ENCODE measurements at regions not wholly inside any gene's neighbourhood (a gene's known extent, or its start where the extent isn't known, plus 50 kb on each side); places are given as distances from the start of the nearest gene placed in this dataset.
A peak's percentile ranks its signal among the peaks of the same experiment; 100 is the strongest.

DNA sequence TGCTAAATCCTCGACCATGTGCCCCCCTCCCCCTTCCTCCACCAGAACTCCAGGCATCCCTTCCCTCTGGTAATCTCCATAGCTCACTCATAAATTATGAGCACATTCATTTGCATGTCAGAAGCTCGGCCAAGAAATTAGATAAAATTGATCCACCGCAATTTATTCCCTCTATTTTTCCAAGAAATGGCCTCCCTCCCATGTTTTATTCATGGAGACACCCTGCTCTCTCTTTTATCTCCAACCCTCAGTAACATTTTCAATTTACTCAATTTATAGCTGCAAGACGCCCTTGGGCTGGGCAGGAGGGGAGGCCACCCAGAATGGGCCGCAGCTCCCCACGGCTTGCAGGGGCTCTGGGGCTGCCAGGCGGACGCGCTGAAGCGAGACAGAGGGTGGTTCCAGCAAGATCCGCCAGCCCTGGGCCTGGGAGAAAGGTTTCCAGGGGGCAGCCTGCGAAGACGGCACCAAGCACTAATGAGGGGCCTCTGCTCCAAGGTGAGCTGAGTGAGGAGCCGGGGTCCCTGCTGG is 54.7 kb upstream of the ZNF423 start:
- 0 to 34% (median 16%) methylated on average over 1 to 7 of the region's 14 CpGs; no CpG with 5 or more reads in 2 of the 10 experiments for WGBS, 10 experiments

DNA sequence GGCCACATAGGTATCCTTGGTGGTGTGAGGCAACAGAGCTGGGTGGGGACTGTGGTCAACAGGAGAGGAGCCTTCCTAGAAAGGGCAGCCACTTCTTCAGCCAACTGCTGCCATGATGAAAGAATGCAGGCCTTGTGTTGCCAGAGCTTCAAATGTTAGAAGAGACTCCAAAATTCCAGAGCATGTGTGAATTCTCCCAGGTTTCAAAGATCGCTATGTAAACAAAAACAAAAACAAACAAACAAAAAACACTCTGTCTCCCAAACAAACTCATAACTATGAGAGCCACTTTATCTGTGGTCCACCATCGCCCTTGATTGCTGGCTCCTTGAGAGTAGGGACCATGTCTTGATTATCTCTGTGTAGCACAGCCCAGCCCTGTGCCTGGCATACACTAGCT is 55.5 kb upstream of the ZNF423 start:
- Histone ChIP-seq H3K4me1 (replicated peaks in 1 of 2) (peaks cover 16 to 23% of the 10 kb centered on the region in 2 donors), H3K27ac (peak overlapping the region; percentile 76 to 84), H3K4me3 (no peak overlapping the region)
- in situ Hi-C loops (cut with MboI; ENCODE audit: low pct_unique_long_range_greater_than_20kb in 2 of 9, low sequenced_read_pairs in 9 of 9, unreplicated experiment in 9 of 9) = loop anchor here in 6 of 9 experiments (25.0 kb wide), 1 partner anchor 499 kb away; no protein-coding TSS in a partner anchor
- ATAC-seq (replicated peaks in 6 of 8) = no peak
- WGBS, 10 experiments = 64 to 100% (median 91%) methylated on average over 1 to 2 of the region's 2 CpGs; no CpG with 5 or more reads in 4 of the 10 experiments

More for the DNA sequence above, 54.7 kb upstream of the ZNF423 start:
- in situ Hi-C loops (cut with MboI; ENCODE audit: low pct_unique_long_range_greater_than_20kb in 2 of 9, low sequenced_read_pairs in 9 of 9, unreplicated experiment in 9 of 9) = loop anchor here in 6 of 9 experiments (25.0 kb wide), 1 partner anchor 498 kb away; no protein-coding TSS in a partner anchor
- Histone ChIP-seq H3K4me3 (no peak overlapping the region), H3K4me1 (replicated peaks in 1 of 2) (peaks cover 16 to 23% of the 10 kb centered on the region in 2 donors), H3K27ac (peak overlapping the region; percentile 76 to 84)
- ATAC-seq (replicated peaks in 6 of 8) = peak; percentile 71 to 93 (median 90)

- peak in 2 of 8 experiments; percentile 20 for ATAC-seq (replicated peaks in 6 of 8)
- 50 to 100% (median 87%) methylated on average over 1 to 2 of the region's 4 CpGs; no CpG with 5 or more reads in 4 of the 10 experiments for WGBS, 10 experiments
- in situ Hi-C loops (cut with MboI; ENCODE audit: low pct_unique_long_range_greater_than_20kb in 2 of 9, low sequenced_read_pairs in 9 of 9, unreplicated experiment in 9 of 9) = loop anchor here in 6 of 9 experiments (25.0 kb wide), 1 partner anchor 500 kb away; no protein-coding TSS in a partner anchor
Measured at GRCh38 chr16:49912721-49913120, 56.8 kb upstream of the ZNF423 start.

GRCh38 chr16:49913720-49914119 is 57.8 kb upstream of the ZNF423 start:
- in situ Hi-C loops (cut with MboI; ENCODE audit: low pct_unique_long_range_greater_than_20kb in 2 of 9, low sequenced_read_pairs in 9 of 9, unreplicated experiment in 9 of 9) = loop anchor here in 6 of 9 experiments (25.0 kb wide), 1 partner anchor 501 kb away; no protein-coding TSS in a partner anchor
- no peak for ATAC-seq (replicated peaks in 6 of 8)
- WGBS, 10 experiments = 49 to 100% (median 90%) methylated on average over 1 to 6 of the region's 6 CpGs; no CpG with 5 or more reads in 3 of the 10 experiments
- Histone ChIP-seq H3K27ac (no peak overlapping the region), H3K4me1 (replicated peaks in 1 of 2) (peaks cover 16 to 23% of the 10 kb centered on the region in 2 donors), H3K4me3 (no peak overlapping the region)

More at GRCh38 chr16:49912721-49913120, 56.8 kb upstream of the ZNF423 start:
- Histone ChIP-seq H3K4me1 (replicated peaks in 1 of 2) (peaks cover 16 to 23% of the 10 kb centered on the region in 2 donors), H3K27ac (no peak overlapping the region), H3K4me3 (no peak overlapping the region)

- in situ Hi-C loops (cut with MboI; ENCODE audit: low pct_unique_long_range_greater_than_20kb in 2 of 9, low sequenced_read_pairs in 9 of 9, unreplicated experiment in 9 of 9) = loop anchor here in 6 of 9 experiments (25.0 kb wide), 1 partner anchor 502 kb away; no protein-coding TSS in a partner anchor
- Histone ChIP-seq H3K4me1 (replicated peaks in 1 of 2) (peaks cover 16 to 19% of the 10 kb centered on the region in 2 donors), H3K4me3 (no peak overlapping the region), H3K27ac (no peak overlapping the region)
- WGBS, 10 experiments = 63% methylated on average over 2 of the region's 5 CpGs; no CpG with 5 or more reads in 9 of the 10 experiments
- no peak for ATAC-seq (replicated peaks in 6 of 8)
Measured at GRCh38 chr16:49914657-49915056, 58.7 kb upstream of the ZNF423 start.

- no peak for ATAC-seq (replicated peaks in 6 of 8)
- in situ Hi-C loops (cut with MboI; ENCODE audit: low pct_unique_long_range_greater_than_20kb in 2 of 9, low sequenced_read_pairs in 9 of 9, unreplicated experiment in 9 of 9) = loop anchor here in 6 of 9 experiments (25.0 kb wide), 1 partner anchor 506 kb away; no protein-coding TSS in a partner anchor
- H3K27ac ChIP-seq = no peak overlapping the region
- peaks cover 3 to 6% of the 10 kb centered on the region in 2 donors for H3K4me1 ChIP-seq (replicated peaks in 1 of 2)
- H3K4me3 ChIP-seq = no peak overlapping the region
- 80 to 100% (median 96%) methylated on average over 1 to 8 of the region's 8 CpGs; no CpG with 5 or more reads in 3 of the 10 experiments for WGBS, 10 experiments
Measured at GRCh38 chr16:49918257-49918656, 62.3 kb upstream of the ZNF423 start.

DNA sequence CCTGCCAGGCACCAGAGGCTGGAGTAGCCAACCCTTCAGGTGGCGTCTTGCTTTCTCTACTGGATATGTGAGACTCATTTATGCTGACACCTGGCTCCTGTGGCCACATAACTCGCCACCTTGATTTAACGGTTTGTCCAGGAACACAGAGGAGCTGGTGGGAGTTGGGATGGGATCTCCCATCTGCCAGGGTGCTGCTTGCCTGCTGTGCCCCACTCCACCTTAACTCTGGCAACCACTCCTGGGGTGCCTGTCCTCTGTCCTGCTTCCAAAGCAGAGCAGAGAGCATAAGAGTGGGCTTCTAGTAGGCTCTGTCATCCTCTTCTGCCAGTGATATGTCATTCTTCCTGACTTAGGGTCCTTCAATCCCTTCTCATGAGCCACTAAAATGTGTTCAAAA is 63.4 kb upstream of the ZNF423 start:
- WGBS, 10 experiments = 80 to 100% (median 100%) methylated on average over 1 to 3 of the region's 3 CpGs; no CpG with 5 or more reads in 5 of the 10 experiments
- Histone ChIP-seq H3K4me1 (replicated peaks in 1 of 2) (peaks cover 3 to 6% of the 10 kb centered on the region in 2 donors), H3K4me3 (no peak overlapping the region), H3K27ac (no peak overlapping the region)
- no peak for ATAC-seq (replicated peaks in 6 of 8)
- in situ Hi-C loops (cut with MboI; ENCODE audit: low pct_unique_long_range_greater_than_20kb in 2 of 9, low sequenced_read_pairs in 9 of 9, unreplicated experiment in 9 of 9) = loop anchor here in 6 of 9 experiments (25.0 kb wide), 1 partner anchor 507 kb away; no protein-coding TSS in a partner anchor

DNA sequence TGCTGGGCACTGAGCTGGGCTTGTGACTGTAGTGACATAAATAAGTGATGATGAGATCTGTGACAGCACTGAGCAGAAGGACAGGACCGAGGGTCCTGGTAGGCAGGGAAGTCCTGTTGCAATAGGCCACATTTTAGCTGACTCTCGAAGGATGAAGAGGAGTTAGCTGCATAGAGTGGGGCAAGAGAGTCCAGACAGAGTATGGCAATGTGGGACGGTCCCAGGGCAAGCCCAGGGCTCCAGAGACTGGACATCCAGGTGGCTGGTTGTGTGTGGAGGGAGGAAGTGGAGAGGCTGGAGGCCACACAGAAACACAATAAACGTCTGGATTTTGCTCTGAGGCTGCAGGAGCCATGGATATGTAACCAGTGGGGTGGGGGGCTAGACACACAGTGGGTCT is 64.5 kb upstream of the ZNF423 start:
- 18 to 100% (median 92%) methylated on average over 1 to 2 of the region's 4 CpGs; no CpG with 5 or more reads in 5 of the 10 experiments for WGBS, 10 experiments
- Histone ChIP-seq H3K4me1 (replicated peaks in 1 of 2) (peaks cover 3 to 6% of the 10 kb centered on the region in 2 donors), H3K27ac (no peak overlapping the region), H3K4me3 (no peak overlapping the region)
- ATAC-seq (replicated peaks in 6 of 8) = no peak
- in situ Hi-C loops (cut with MboI; ENCODE audit: low pct_unique_long_range_greater_than_20kb in 2 of 9, low sequenced_read_pairs in 9 of 9, unreplicated experiment in 9 of 9) = loop anchor here in 6 of 9 experiments (25.0 kb wide), 1 partner anchor 508 kb away; no protein-coding TSS in a partner anchor

GRCh38 chr16:49921106-49921505 is 65.2 kb upstream of the ZNF423 start:
- in situ Hi-C loops (cut with MboI; ENCODE audit: low pct_unique_long_range_greater_than_20kb in 2 of 9, low sequenced_read_pairs in 9 of 9, unreplicated experiment in 9 of 9) = loop anchor here in 6 of 9 experiments (25.0 kb wide), 1 partner anchor 509 kb away; no protein-coding TSS in a partner anchor
- no peak overlapping the region for H3K4me3 ChIP-seq
- ATAC-seq (replicated peaks in 6 of 8) = no peak
- peaks cover 3 to 8% of the 10 kb centered on the region in 2 donors for H3K4me1 ChIP-seq (replicated peaks in 1 of 2)
- no peak overlapping the region for H3K27ac ChIP-seq
- 92 to 100% (median 100%) methylated on average over 1 to 5 of the region's 8 CpGs; no CpG with 5 or more reads in 7 of the 10 experiments for WGBS, 10 experiments

GRCh38 chr16:49921791-49922456 is 66.0 kb upstream of the ZNF423 start:
- no peak overlapping the region for H3K4me3 ChIP-seq
- in situ Hi-C loops (cut with MboI; ENCODE audit: low pct_unique_long_range_greater_than_20kb in 2 of 9, low sequenced_read_pairs in 9 of 9, unreplicated experiment in 9 of 9) = loop anchor here in 6 of 9 experiments (25.0 kb wide), 1 partner anchor 510 kb away; no protein-coding TSS in a partner anchor
- 3 to 100% (median 80%) methylated on average over 1 to 4 of the region's 6 CpGs; no CpG with 5 or more reads in 3 of the 10 experiments for WGBS, 10 experiments
- peak; percentile 89 to 98 (median 94) for ATAC-seq (replicated peaks in 6 of 8)
- H3K4me1 ChIP-seq (replicated peaks in 1 of 2) = peaks cover 3 to 8% of the 10 kb centered on the region in 2 donors
- H3K27ac ChIP-seq = no peak overlapping the region

DNA sequence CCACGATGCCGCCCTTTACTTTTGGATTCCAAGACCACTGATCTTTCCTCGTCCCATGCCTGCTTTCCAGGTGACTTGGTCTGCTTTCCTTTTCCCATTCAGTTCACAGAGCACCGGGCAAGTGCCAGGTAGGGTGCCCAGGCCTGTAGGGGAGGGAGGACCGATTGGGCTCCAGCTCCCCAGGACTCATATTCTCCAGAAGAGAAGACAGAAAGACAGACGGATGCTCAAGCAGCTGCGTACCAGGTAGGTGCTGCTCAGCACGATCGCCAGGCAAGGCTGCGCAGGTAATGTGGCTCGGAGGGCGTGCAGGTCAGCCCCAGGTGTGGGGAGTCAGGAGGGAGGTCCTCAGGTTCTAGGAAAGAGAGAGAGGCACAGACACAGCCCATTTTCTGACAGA is 67.5 kb upstream of the ZNF423 start:
- in situ Hi-C loops (cut with MboI; ENCODE audit: low pct_unique_long_range_greater_than_20kb in 2 of 9, low sequenced_read_pairs in 9 of 9, unreplicated experiment in 9 of 9) = loop anchor here in 6 of 9 experiments (25.0 kb wide), 1 partner anchor 511 kb away; no protein-coding TSS in a partner anchor
- no peak for ATAC-seq (replicated peaks in 6 of 8)
- WGBS, 10 experiments = 60 to 100% (median 93%) methylated on average over 1 to 4 of the region's 12 CpGs; no CpG with 5 or more reads in 3 of the 10 experiments
- H3K4me1 ChIP-seq (replicated peaks in 1 of 2) = peaks cover 3 to 8% of the 10 kb centered on the region in 2 donors
- H3K27ac ChIP-seq = no peak overlapping the region
- no peak overlapping the region for H3K4me3 ChIP-seq

GRCh38 chr16:49924078-49924477 is 68.2 kb upstream of the ZNF423 start:
- H3K4me3 ChIP-seq = no peak overlapping the region
- 47 to 100% (median 80%) methylated on average over 1 to 4 of the region's 7 CpGs; no CpG with 5 or more reads in 4 of the 10 experiments for WGBS, 10 experiments
- H3K4me1 ChIP-seq (replicated peaks in 1 of 2) = peaks cover 3 to 8% of the 10 kb centered on the region in 2 donors
- no peak overlapping the region for H3K27ac ChIP-seq
- in situ Hi-C loops (cut with MboI; ENCODE audit: low pct_unique_long_range_greater_than_20kb in 2 of 9, low sequenced_read_pairs in 9 of 9, unreplicated experiment in 9 of 9) = loop anchor here in 6 of 9 experiments (25.0 kb wide), 1 partner anchor 512 kb away; no protein-coding TSS in a partner anchor
- peak in 2 of 8 experiments; percentile 28 to 40 for ATAC-seq (replicated peaks in 6 of 8)
